H1 (cell line): ENCODE measurements at regions not wholly inside any gene's neighbourhood (a gene's known extent, or its start where the extent isn't known, plus 50 kb on each side); places are given as distances from the start of the nearest gene placed in this dataset.

ENCODE experiments used
- CTCF ChIA-PET: fragments of 300-600 bp; sonication (Branson Sonifier 250); formaldehyde crosslinking; loops from one replicate; lab custom pipeline; 2021; ENCODE audit not compliant: partially characterized antibody; lab: Charles Lee
- POLR2A ChIA-PET: fragments of 300-600 bp; sonication (Branson Sonifier 250); formaldehyde crosslinking; loops from one replicate; lab custom pipeline; 2021; ENCODE audit warnings: inconsistent platforms; ENCODE audit not compliant: partially characterized antibody; lab: Charles Lee
- DNase-seq, 2 experiments: peaks; one replicate each; pipeline versions ENCODE4 v3.0.0 to v3.0.0-alpha.2; 2010 to 2022; ENCODE audit warnings: low spot score in 2 of 2, low read depth in 1 of 2, mixed read lengths in 1 of 2
- FAIRE-seq: peaks from 2 replicates; lab custom pipeline; 2011; peaks lifted over from hg19 to GRCh38; lab: Jason Lieb, UNC
- H2AFZ ChIP-seq: 2 replicates; pipeline ENCODE4 v1.8.1; 2012; ENCODE audit warnings: low read length, inconsistent platforms
- H2AK5ac ChIP-seq: 2 replicates; pipeline ENCODE4 v1.6.1; 2013; ENCODE audit warnings: low read depth, low read length
- H2BK120ac ChIP-seq: replicated peaks from 2 replicates; pipeline ENCODE3; 2013; ENCODE audit warnings: low read depth, low read length, inconsistent platforms
- H2BK12ac ChIP-seq: 2 replicates; pipeline ENCODE4 v1.6.1; 2013; ENCODE audit warnings: low read depth, low read length
- H2BK15ac ChIP-seq: 2 replicates; pipeline ENCODE4 v1.6.1; 2013; ENCODE audit warnings: low read length
- H2BK20ac ChIP-seq: 2 replicates; pipeline ENCODE4 v1.6.1; 2013; ENCODE audit warnings: low read length
- H2BK5ac ChIP-seq: 2 replicates; pipeline ENCODE4 v1.6.1; 2013; ENCODE audit warnings: low read depth, low read length
- H3K14ac ChIP-seq: 2 replicates; pipeline ENCODE4 v1.6.1; 2013; ENCODE audit warnings: inconsistent platforms; ENCODE audit not compliant: insufficient read length
- H3K18ac ChIP-seq: 2 replicates; pipeline ENCODE4 v1.6.1; 2013; ENCODE audit warnings: low read length; ENCODE audit errors: extremely low read depth
- H3K23ac ChIP-seq: 2 replicates; pipeline ENCODE4 v1.6.1; 2013; ENCODE audit warnings: inconsistent platforms; ENCODE audit not compliant: insufficient read length
- H3K23me2 ChIP-seq: 2 replicates; pipeline ENCODE4 v1.6.1; 2013; ENCODE audit warnings: low read depth, low read length
- H3K27ac ChIP-seq: 2 replicates; pipeline ENCODE4 v1.6.1; 2011; ENCODE audit warnings: low read depth, low read length, inconsistent platforms
- H3K27me3 ChIP-seq, 4 experiments: replicated peaks in 1 of 4; 1 replicate in 1 of 4; 2 replicates in 3 of 4; pipeline versions ENCODE4 v1.6.1 to v1.8.1; 2011 to 2013; ENCODE audit warnings: low read length in 3 of 4, mild to moderate bottlenecking in 3 of 4, inconsistent platforms in 2 of 4, mixed read lengths in 2 of 4, moderate library complexity in 1 of 4; ENCODE audit not compliant: control insufficient read depth in 3 of 4, insufficient read depth in 3 of 4; ENCODE audit errors: extremely low read depth in 1 of 4
- H3K36me3 ChIP-seq, 4 experiments: 2 replicates each; pipeline versions ENCODE4 v1.6.1 to v1.8.1; 2011 to 2013; ENCODE audit warnings: mild to moderate bottlenecking in 4 of 4, low read length in 3 of 4, moderate library complexity in 2 of 4, control low read depth in 1 of 4, inconsistent platforms in 1 of 4; ENCODE audit not compliant: insufficient read depth in 4 of 4, control insufficient read depth in 2 of 4
- H3K4ac ChIP-seq: replicated peaks from 2 replicates; pipeline ENCODE3; 2013; ENCODE audit warnings: low read length, low read depth, mixed read lengths, inconsistent platforms; ENCODE audit not compliant: insufficient read length
- H3K4me1 ChIP-seq, 4 experiments: replicated peaks in 1 of 4; 1 replicate in 1 of 4; 2 replicates in 3 of 4; pipeline versions ENCODE4 v1.6.1 to v1.8.1; 2011 to 2013; ENCODE audit warnings: low read length in 3 of 4, inconsistent platforms in 2 of 4, mixed read lengths in 1 of 4; ENCODE audit not compliant: insufficient read depth in 4 of 4, control insufficient read depth in 3 of 4
- H3K4me2 ChIP-seq, 2 experiments: 2 replicates each; pipeline versions ENCODE4 v1.6.1 to v1.8.1; 2011 to 2013; ENCODE audit warnings: low read depth in 2 of 2, low read length in 2 of 2, control low read depth in 1 of 2, inconsistent platforms in 1 of 2, mild to moderate bottlenecking in 1 of 2; ENCODE audit not compliant: insufficient read depth in 1 of 2
- H3K4me3 ChIP-seq, 4 experiments: fragments of 200-600, 300-600 bp in 1 of 4; sonication (generic), shearing (Covaris generic), sonication (Bioruptor Twin) in 1 of 4; 2 replicates each; pipeline versions ENCODE4 v1.5.1 to v1.8.1; 2011 to 2016; ENCODE audit warnings: low read length in 4 of 4, low read depth in 3 of 4, control low read depth in 2 of 4, inconsistent platforms in 2 of 4, mild to moderate bottlenecking in 2 of 4, mixed read lengths in 1 of 4, moderate library complexity in 1 of 4; ENCODE audit not compliant: insufficient read depth in 2 of 4; ENCODE audit errors: extremely low read depth in 1 of 4
- H3K56ac ChIP-seq: replicated peaks from 2 replicates; pipeline ENCODE3; 2013; ENCODE audit warnings: low read depth, mild to moderate bottlenecking, mixed read lengths, low read length, inconsistent platforms; ENCODE audit not compliant: insufficient read length
- H3K79me1 ChIP-seq: 2 replicates; pipeline ENCODE4 v1.6.1; 2013; ENCODE audit warnings: low read depth, low read length, control low read depth
- H3K79me2 ChIP-seq, 2 experiments: 2 replicates each; pipeline versions ENCODE4 v1.6.1 to v1.8.1; 2012 to 2013; ENCODE audit warnings: low read length in 2 of 2, mild to moderate bottlenecking in 2 of 2, inconsistent platforms in 1 of 2; ENCODE audit not compliant: insufficient read depth in 2 of 2, control insufficient read depth in 1 of 2
- H3K9ac ChIP-seq, 4 experiments: replicated peaks in 1 of 4; 1 replicate in 1 of 4; 2 replicates in 3 of 4; pipeline versions ENCODE4 v1.6.1 to v1.8.1; 2011 to 2013; ENCODE audit warnings: low read depth in 3 of 4, low read length in 3 of 4, control low read depth in 2 of 4, mild to moderate bottlenecking in 2 of 4, moderate library complexity in 2 of 4, inconsistent platforms in 1 of 4; ENCODE audit errors: extremely low read depth in 1 of 4
- H3K9me3 ChIP-seq, 2 experiments: 2 replicates each; pipeline versions ENCODE4 v1.6.1 to v1.8.1; 2012 to 2013; ENCODE audit warnings: mild to moderate bottlenecking in 2 of 2, moderate library complexity in 2 of 2, control low read depth in 1 of 2, inconsistent platforms in 1 of 2, low read depth in 1 of 2, low read length in 1 of 2, mixed read lengths in 1 of 2; ENCODE audit not compliant: insufficient read depth in 2 of 2
- H4K20me1 ChIP-seq, 2 experiments: replicated peaks in 1 of 2; 2 replicates each; pipeline versions ENCODE3 to v1.8.1; 2011 to 2013; ENCODE audit warnings: inconsistent platforms in 2 of 2, low read length in 2 of 2, mild to moderate bottlenecking in 1 of 2; ENCODE audit not compliant: insufficient read depth in 2 of 2, control insufficient read depth in 1 of 2
- H4K5ac ChIP-seq: 2 replicates; pipeline ENCODE4 v1.6.1; 2013; ENCODE audit warnings: low read length, low read depth, mixed read lengths, inconsistent platforms; ENCODE audit not compliant: insufficient read length
- H4K8ac ChIP-seq: 2 replicates; pipeline ENCODE4 v1.8.0; 2013; ENCODE audit warnings: mild to moderate bottlenecking, moderate library complexity, low read length, inconsistent platforms; ENCODE audit not compliant: insufficient read depth; ENCODE audit errors: extremely low read depth
- H4K91ac ChIP-seq: replicated peaks from 2 replicates; pipeline ENCODE3; 2013; ENCODE audit warnings: low read length, mixed read lengths, inconsistent platforms; ENCODE audit not compliant: insufficient read length
- FOSL1 ChIP-seq: IDR thresholded peaks from 2 replicates; pipeline ENCODE4 v1.6.1; 2011; ENCODE audit warnings: mild to moderate bottlenecking, low read depth, low read length, moderate library complexity; ENCODE audit not compliant: insufficient read depth
- KDM1A ChIP-seq: fragments of 200-600, 300-600 bp; sonication (generic); IDR thresholded peaks from 2 replicates; pipeline ENCODE4 v1.7.1; 2016; ENCODE audit warnings: mild to moderate bottlenecking, low read length, borderline replicate concordance
- POLR2A ChIP-seq, 2 experiments: IDR thresholded peaks; 1 replicate in 1 of 2; 2 replicates in 1 of 2; pipeline ENCODE4 v1.6.1; 2011; ENCODE audit warnings: low read depth in 2 of 2, low read length in 2 of 2, mild to moderate bottlenecking in 2 of 2; ENCODE audit errors: control extremely low read depth in 1 of 2
- RBBP5 ChIP-seq: IDR thresholded peaks from 2 replicates; pipeline ENCODE4 v1.7.1; 2012; ENCODE audit warnings: low read depth, mild to moderate bottlenecking, inconsistent platforms, low read length, moderate library complexity, borderline replicate concordance
- TAF1 ChIP-seq: IDR thresholded peaks from 2 replicates; pipeline ENCODE4 v1.6.1; 2011; ENCODE audit warnings: mild to moderate bottlenecking, low read depth, low read length
- WGBS, 2 experiments: shearing (Covaris generic) in 1 of 2; methylation state at CpG; one replicate each; pipeline versions ENCODE4 v1.1.6 to v1.1.7; 2013 to 2015; ENCODE audit warnings: low lambda C conversion rate in 2 of 2, mixed read lengths in 2 of 2, inconsistent platforms in 1 of 2, low coverage in 1 of 2, missing lambda C conversion rate in 1 of 2; ENCODE audit not compliant: insufficient replicate concordance in 2 of 2, insufficient coverage in 1 of 2, insufficient read length in 1 of 2; ENCODE audit errors: extremely low coverage in 1 of 2, missing lambda C conversion rate in 1 of 2; 5-methylcytosine and 5-hydroxymethylcytosine counted together

- H4K91ac ChIP-seq: no peak overlapping the region
- H3K4ac ChIP-seq: no peak overlapping the region
- H3K9me3 ChIP-seq: no peaks in the 10 kb centered on the region
- no peaks in the 10 kb centered on the region for H3K27me3 ChIP-seq
- H2BK12ac ChIP-seq: no peak overlapping the region
- H4K5ac ChIP-seq: no peak overlapping the region
- no peak overlapping the region for H2BK120ac ChIP-seq
- H2AK5ac ChIP-seq: no peak overlapping the region
- H2AFZ ChIP-seq: no peak overlapping the region
- no peaks in the 10 kb centered on the region for H3K79me2 ChIP-seq
- H3K4me1 ChIP-seq: no peaks in the 10 kb centered on the region
- H3K27ac ChIP-seq: no peak overlapping the region
- no peak overlapping the region for H3K23ac ChIP-seq
- CTCF ChIA-PET: interaction anchor here (0.7 kb wide), 1 partner anchor 24 kb away, joined by 3 read pairs; no protein-coding TSS in a partner anchor
- H2BK5ac ChIP-seq: no peak overlapping the region
- POLR2A ChIA-PET: no interaction called here
- no peaks in the 10 kb centered on the region for H3K36me3 ChIP-seq
- H3K56ac ChIP-seq: no peak overlapping the region
- H3K9ac ChIP-seq: no peak overlapping the region
- H3K4me3 ChIP-seq: no peak overlapping the region
- H4K20me1 ChIP-seq: no peaks in the 10 kb centered on the region
- WGBS, 2 experiments: 91% methylated on average over 5 of the region's 5 CpGs; no CpG with 5 or more reads in 1 of the 2 experiments
- no peak for DNase-seq
- H3K4me2 ChIP-seq: no peak overlapping the region
- no peak overlapping the region for H4K8ac ChIP-seq
- H3K79me1 ChIP-seq: no peaks in the 10 kb centered on the region
- FAIRE-seq: no peak
- H3K18ac ChIP-seq: no peak overlapping the region
- no peak overlapping the region for H2BK20ac ChIP-seq
- no peaks in the 10 kb centered on the region for H3K23me2 ChIP-seq
- H2BK15ac ChIP-seq: no peak overlapping the region
- H3K14ac ChIP-seq: no peak overlapping the region
- TF ChIP-seq POLR2A (IDR thresholded peaks at IDR 0.05; ENCODE audit: control extremely low read depth in 1 of 2, low read depth in 2 of 2, low read length in 2 of 2) (no peak), FOSL1 (no peak), TAF1 (no peak), KDM1A (no peak), RBBP5 (no peak)
Measured at GRCh38 chr9:108209132-108209685, 646.6 kb downstream of the ACTL7B start.
